ENCODE measurements at regions not wholly inside any gene's neighbourhood (a gene's known extent, or its start where the extent isn't known, plus 50 kb on each side); places are given as distances from the start of the nearest gene placed in this dataset.

- no peak for DNase-seq (ENCODE audit: low spot score)
- TF ChIP-seq CTCF (IDR thresholded peaks at IDR 0.05; ENCODE audit: extremely low read depth, insufficient read depth, missing control alignments): no peak
- in situ Hi-C loops (cut with MboI; ENCODE audit: low pct_unique_long_range_greater_than_20kb, low sequenced_read_pairs, unreplicated experiment): no loop called here
These were observed 55.5 kb upstream of the TRERF1 start for GRCh38 chr6:42507195-42507594.

- in situ Hi-C loops (cut with MboI; ENCODE audit: low pct_unique_long_range_greater_than_20kb, low sequenced_read_pairs, unreplicated experiment): no loop called here
- no peak for TF ChIP-seq CTCF (IDR thresholded peaks at IDR 0.05; ENCODE audit: extremely low read depth, insufficient read depth, missing control alignments)
These were observed 54.3 kb upstream of the TRERF1 start for GRCh38 chr6:42506070-42506469.

GRCh38 chr6:42505385-42505718 is 53.6 kb upstream of the TRERF1 start:
- DNase-seq (ENCODE audit: low spot score): no peak
- in situ Hi-C loops (cut with MboI; ENCODE audit: low pct_unique_long_range_greater_than_20kb, low sequenced_read_pairs, unreplicated experiment): no loop called here
- TF ChIP-seq CTCF (IDR thresholded peaks at IDR 0.05; ENCODE audit: extremely low read depth, insufficient read depth, missing control alignments): no peak

More at GRCh38 chr6:42506070-42506469, 54.3 kb upstream of the TRERF1 start:
- no peak for DNase-seq (ENCODE audit: low spot score)

DNA sequence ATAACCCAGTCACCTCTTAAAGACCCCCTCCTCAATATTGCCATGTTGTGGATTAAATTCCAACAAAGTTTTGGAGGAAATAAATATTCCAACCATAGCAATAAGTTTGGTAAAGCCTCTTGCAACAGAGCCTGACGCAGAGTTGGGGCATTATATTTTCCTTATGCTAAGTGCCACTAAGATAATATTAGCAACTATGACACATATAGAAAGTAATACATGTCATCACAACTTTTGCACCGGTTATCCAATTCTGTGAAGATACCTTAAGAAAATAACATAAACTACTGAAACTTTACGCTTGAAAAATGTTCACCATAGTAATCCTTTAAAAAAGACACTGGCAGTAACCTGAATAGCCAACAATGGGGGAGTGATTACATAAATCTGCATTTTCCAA is 52.2 kb upstream of the TRERF1 start:
- in situ Hi-C loops (cut with MboI; ENCODE audit: low pct_unique_long_range_greater_than_20kb, low sequenced_read_pairs, unreplicated experiment): no loop called here
- no peak for TF ChIP-seq CTCF (IDR thresholded peaks at IDR 0.05; ENCODE audit: extremely low read depth, insufficient read depth, missing control alignments)
- DNase-seq (ENCODE audit: low spot score): no peak

GRCh38 chr6:42502990-42503389 is 51.3 kb upstream of the TRERF1 start:
- in situ Hi-C loops (cut with MboI; ENCODE audit: low pct_unique_long_range_greater_than_20kb, low sequenced_read_pairs, unreplicated experiment): no loop called here
- DNase-seq (ENCODE audit: low spot score): no peak
- no peak for TF ChIP-seq CTCF (IDR thresholded peaks at IDR 0.05; ENCODE audit: extremely low read depth, insufficient read depth, missing control alignments)

DNA sequence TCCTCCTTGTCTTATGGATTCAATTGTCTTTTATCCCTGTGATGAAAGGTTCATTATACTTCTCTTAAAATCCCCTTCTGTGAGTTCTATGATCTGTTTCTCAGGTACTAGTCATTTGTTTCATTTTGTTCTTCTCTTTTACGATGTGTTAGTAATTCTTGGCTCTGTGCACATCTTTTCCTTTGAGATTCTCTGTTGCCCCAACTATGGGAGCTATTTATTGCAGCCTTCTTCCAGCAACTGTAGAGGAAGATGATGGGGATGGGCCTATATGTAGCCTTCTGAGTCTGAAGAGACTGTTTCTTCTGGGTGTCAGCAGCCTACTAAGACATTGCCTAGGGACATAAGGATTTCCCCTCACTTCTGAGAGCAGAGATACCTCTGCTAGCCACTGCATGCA is 50.4 kb upstream of the TRERF1 start:
- no peak for TF ChIP-seq CTCF (IDR thresholded peaks at IDR 0.05; ENCODE audit: extremely low read depth, insufficient read depth, missing control alignments)
- in situ Hi-C loops (cut with MboI; ENCODE audit: low pct_unique_long_range_greater_than_20kb, low sequenced_read_pairs, unreplicated experiment): no loop called here
- DNase-seq (ENCODE audit: low spot score): no peak

Data from GM13977 (cell line).